HepG2 (cell line): ENCODE measurements at regions not wholly inside any gene's neighbourhood (a gene's known extent, or its start where the extent isn't known, plus 50 kb on each side); places are given as distances from the start of the nearest gene placed in this dataset.

Source experiments
- ATAC-seq: fragments of 200-7000 bp; cut with Tn5 transposase; 3 replicates; pipeline ENCODE4 v1.9.1; 2020; ENCODE audit warnings: mild to moderate bottlenecking, moderate library complexity
- BruUV-seq: library from RNA; stranded (reverse); fragments of 400-500 nt; replicated peaks from 2 replicates; lab custom pipeline; 2021; lab: Mats Ljungman, UMichigan
- CTCF ChIA-PET: fragments of 300-600 bp; formaldehyde crosslinking; extraction: SDS; loops from one replicate; lab custom pipeline; 2021; ENCODE audit warnings: low total read pairs, inconsistent platforms, low intra/inter-chr PET ratio; lab: Yijun Ruan, JAX
- POLR2A ChIA-PET: fragments of 350-600 bp; sonication (Branson Sonifier 250); formaldehyde crosslinking; loops from one replicate; lab custom pipeline; 2020; ENCODE audit warnings: antibody characterized with exemption, inconsistent platforms; lab: Yijun Ruan, JAX
- DNase-seq: peaks from one replicate; pipeline ENCODE4 v3.0.0-alpha.2; 2015; ENCODE audit warnings: low spot score
- FAIRE-seq: peaks from 3 replicates; lab custom pipeline; 2011; peaks lifted over from hg19 to GRCh38; lab: Jason Lieb, UNC
- H2AFZ ChIP-seq: one replicate; pipeline ENCODE4 v1.6.1; 2011; ENCODE audit warnings: low read length, inconsistent platforms
- H3K27ac ChIP-seq: fragments of 300-600 bp; 3 replicates; pipeline ENCODE4 v1.8.0; 2011; ENCODE audit warnings: mixed run types, mild to moderate bottlenecking, mixed read lengths, low read length, inconsistent platforms; ENCODE audit not compliant: insufficient read depth; ENCODE audit errors: extremely low read length
- H3K27me3 ChIP-seq, 2 experiments: fragments of 200-600 bp in 1 of 2; 2 replicates in 1 of 2; 3 replicates in 1 of 2; pipeline versions ENCODE4 v1.6.0 to v1.8.0; 2011; ENCODE audit warnings: low read length in 2 of 2, mild to moderate bottlenecking in 2 of 2, moderate library complexity in 2 of 2, inconsistent platforms in 1 of 2; ENCODE audit not compliant: insufficient read depth in 2 of 2, control insufficient read depth in 1 of 2
- H3K36me3 ChIP-seq, 2 experiments: fragments of 200-600 bp in 1 of 2; replicated peaks in 1 of 2; 2 replicates in 1 of 2; 3 replicates in 1 of 2; pipeline versions ENCODE4 v1.5.1 to v1.8.0; 2011; ENCODE audit warnings: low read length in 2 of 2, inconsistent platforms in 1 of 2; ENCODE audit not compliant: insufficient read depth in 2 of 2, control insufficient read depth in 1 of 2
- H3K4me1 ChIP-seq: 2 replicates; pipeline ENCODE4 v1.5.1; 2012; ENCODE audit warnings: low read length, inconsistent platforms; ENCODE audit not compliant: insufficient read depth
- H3K4me2 ChIP-seq: 2 replicates; pipeline ENCODE4 v1.6.0; 2011; ENCODE audit warnings: low read depth, low read length, inconsistent platforms
- H3K4me3 ChIP-seq, 3 experiments: fragments of 200-600 bp in 1 of 3; sonication (generic), shearing (Covaris generic) in 1 of 3; replicated peaks in 1 of 3; 2 replicates each; pipeline ENCODE4 v1.5.1; 2011 to 2016; ENCODE audit warnings: low read length in 3 of 3, inconsistent platforms in 2 of 3, low read depth in 2 of 3, mild to moderate bottlenecking in 2 of 3, control low read depth in 1 of 3, mixed read lengths in 1 of 3; ENCODE audit not compliant: insufficient read depth in 1 of 3
- H3K79me2 ChIP-seq: one replicate; pipeline ENCODE4 v1.6.1; 2011; ENCODE audit warnings: low read length, inconsistent platforms; ENCODE audit not compliant: insufficient read depth
- H3K9ac ChIP-seq: 2 replicates; pipeline ENCODE4 v1.6.0; 2011; ENCODE audit warnings: mild to moderate bottlenecking, low read depth, low read length, inconsistent platforms; ENCODE audit not compliant: insufficient read depth
- H3K9me3 ChIP-seq: 2 replicates; pipeline ENCODE4 v1.5.1; 2012; ENCODE audit warnings: mild to moderate bottlenecking, low read length
- H4K20me1 ChIP-seq: 2 replicates; pipeline ENCODE4 v1.6.0; 2011; ENCODE audit warnings: inconsistent platforms, mild to moderate bottlenecking, low read length, moderate library complexity; ENCODE audit not compliant: insufficient read depth
- ATF7 ChIP-seq, 2 experiments: fragments of 450-650 bp in 1 of 2; sonication (generic) in 1 of 2; formaldehyde crosslinking in 1 of 2; IDR thresholded peaks; 2 replicates each; pipeline versions ENCODE4 v1.4.0 to v1.6.1; 2016 to 2020; ENCODE audit warnings: antibody characterized with exemption in 1 of 2, mild to moderate bottlenecking in 1 of 2, missing genetic modification reagents in 1 of 2
- ATF7-NPFF ChIP-seq: sonication (generic); formaldehyde crosslinking; IDR thresholded peaks from 2 replicates; pipeline ENCODE4 v1.8.1; 2023; ENCODE audit warnings: mild to moderate bottlenecking, low read depth, missing genetic modification reagents, moderate library complexity
- DMAP1 ChIP-seq: IDR thresholded peaks from 2 replicates; pipeline ENCODE4 v1.6.1; 2016
- DRAP1 ChIP-seq: IDR thresholded peaks from 2 replicates; pipeline ENCODE4 v1.6.1; 2016; ENCODE audit warnings: missing genetic modification reagents, missing compliant biosample characterization
- EED ChIP-seq: sonication (generic); formaldehyde crosslinking; IDR thresholded peaks from 2 replicates; pipeline ENCODE4 v1.5.0; 2020; ENCODE audit warnings: mild to moderate bottlenecking, missing genetic modification reagents
- GATAD2A ChIP-seq: IDR thresholded peaks from 2 replicates; pipeline ENCODE4 v1.6.1; 2016
- IKZF1 ChIP-seq: fragments of 450-650 bp; IDR thresholded peaks from 2 replicates; pipeline ENCODE4 v1.7.1; 2016
- JDP2 ChIP-seq: sonication (generic); formaldehyde crosslinking; IDR thresholded peaks from 2 replicates; pipeline ENCODE4 v1.8.1; 2022; ENCODE audit warnings: missing genetic modification reagents, borderline replicate concordance
- JUND ChIP-seq: sonication (generic); formaldehyde crosslinking; IDR thresholded peaks from 2 replicates; pipeline ENCODE4 v1.8.0; 2022; ENCODE audit warnings: mild to moderate bottlenecking, missing genetic modification reagents
- KDM5B ChIP-seq: sonication (generic); formaldehyde crosslinking; IDR thresholded peaks from 2 replicates; pipeline ENCODE4 v1.4.0; 2020; ENCODE audit warnings: missing genetic modification reagents, mild to moderate bottlenecking, borderline replicate concordance
- SAP130 ChIP-seq: IDR thresholded peaks from 2 replicates; pipeline ENCODE4 v1.6.1; 2016; ENCODE audit warnings: low read depth
- SIX1 ChIP-seq: sonication (generic); formaldehyde crosslinking; IDR thresholded peaks from 2 replicates; pipeline ENCODE4 v1.4.0; 2020; ENCODE audit warnings: missing genetic modification reagents, borderline replicate concordance
- ZC3H4 ChIP-seq: sonication (generic); formaldehyde crosslinking; IDR thresholded peaks from 2 replicates; pipeline ENCODE4 v1.4.0; 2020; ENCODE audit warnings: missing genetic modification reagents, borderline replicate concordance
- ZNF253 ChIP-seq: sonication (generic); formaldehyde crosslinking; IDR thresholded peaks from 2 replicates; pipeline ENCODE4 v1.8.0; 2022; ENCODE audit warnings: mild to moderate bottlenecking, missing genetic modification reagents, borderline replicate concordance
- ZNF543 ChIP-seq: sonication (generic); formaldehyde crosslinking; IDR thresholded peaks from 2 replicates; pipeline ENCODE4 v1.4.0; 2020; ENCODE audit warnings: mild to moderate bottlenecking, missing genetic modification reagents
- ZUFSP ChIP-seq: sonication (generic); formaldehyde crosslinking; IDR thresholded peaks from 2 replicates; pipeline ENCODE4 v1.9.0; 2021; ENCODE audit warnings: missing genetic modification reagents, mild to moderate bottlenecking, borderline replicate concordance
- WGBS: methylation state at CpG from one replicate; pipeline ENCODE4 v1.1.6; 2017; ENCODE audit warnings: low lambda C conversion rate; 5-methylcytosine and 5-hydroxymethylcytosine counted together
- in situ Hi-C: cut with HindIII; loops from 2 replicates; pipeline ENCODE4 v1.10.0; 2017; ENCODE audit warnings: low pct_unique_long_range_greater_than_20kb; ENCODE audit not compliant: extremely low pct_ligation_motif_present
- intact Hi-C: fragments of 100-400 bp; cut with micrococcal nuclease; formaldehyde crosslinking; loops from one replicate; pipeline ENCODE4 v1.10.0; 2022; ENCODE audit not compliant: unreplicated experiment
- TF ChIP-seq, protein P1 (sequence below): IDR thresholded peaks from 2 replicates; pipeline ENCODE4 v1.6.1; 2016; ENCODE audit warnings: missing compliant biosample characterization, missing genetic modification reagents, borderline replicate concordance
- TF ChIP-seq, protein P2 (sequence below): sonication (generic); formaldehyde crosslinking; IDR thresholded peaks from 2 replicates; pipeline ENCODE4 v1.4.0; 2020; ENCODE audit warnings: missing genetic modification reagents
- TF ChIP-seq, protein P3 (sequence below): sonication (generic); formaldehyde crosslinking; conservative IDR thresholded peaks from 2 replicates; pipeline ENCODE4 v1.8.0; 2022; ENCODE audit warnings: missing genetic modification reagents

- TF ChIP-seq ZUFSP (no peak), JUND (CRISPR knock-in tag) (no peak)
- TF ChIP-seq, protein P1, sequence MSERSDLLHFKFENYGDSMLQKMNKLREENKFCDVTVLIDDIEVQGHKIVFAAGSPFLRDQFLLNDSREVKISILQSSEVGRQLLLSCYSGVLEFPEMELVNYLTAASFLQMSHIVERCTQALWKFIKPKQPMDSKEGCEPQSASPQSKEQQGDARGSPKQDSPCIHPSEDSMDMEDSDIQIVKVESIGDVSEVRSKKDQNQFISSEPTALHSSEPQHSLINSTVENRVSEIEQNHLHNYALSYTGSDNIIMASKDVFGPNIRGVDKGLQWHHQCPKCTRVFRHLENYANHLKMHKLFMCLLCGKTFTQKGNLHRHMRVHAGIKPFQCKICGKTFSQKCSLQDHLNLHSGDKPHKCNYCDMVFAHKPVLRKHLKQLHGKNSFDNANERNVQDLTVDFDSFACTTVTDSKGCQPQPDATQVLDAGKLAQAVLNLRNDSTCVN (CRISPR knock-in tag), result no peak
- TF ChIP-seq, protein P2, sequence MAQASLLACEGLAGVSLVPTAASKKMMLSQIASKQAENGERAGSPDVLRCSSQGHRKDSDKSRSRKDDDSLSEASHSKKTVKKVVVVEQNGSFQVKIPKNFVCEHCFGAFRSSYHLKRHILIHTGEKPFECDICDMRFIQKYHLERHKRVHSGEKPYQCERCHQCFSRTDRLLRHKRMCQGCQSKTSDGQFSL (CRISPR knock-in tag), result no peak
These were observed 96.5 kb downstream of the KCNA5 start (continued) for GRCh38 chr12:5140190-5140589.

DNA sequence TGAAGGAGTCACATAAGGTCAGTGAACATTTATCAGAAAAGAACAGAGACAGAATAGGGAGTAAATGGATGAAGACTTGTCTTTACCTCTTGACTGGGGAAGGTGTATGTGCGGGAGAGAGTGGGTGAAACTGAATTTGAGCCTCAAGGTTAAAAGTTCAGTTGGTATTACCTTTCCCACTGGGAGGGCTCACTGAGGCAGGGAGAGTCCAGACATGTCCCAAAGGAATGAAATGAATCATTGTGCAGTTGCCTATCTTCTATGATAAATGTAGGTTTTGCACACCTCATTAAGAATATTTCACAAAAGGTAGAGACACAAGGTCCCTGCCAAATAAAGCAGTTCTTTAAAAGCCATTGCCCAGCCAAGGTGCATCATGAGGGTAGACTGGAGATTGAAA lies 105.2 kb downstream of the KCNA5 start:
- FAIRE-seq, result no peak
- H3K4me2 ChIP-seq, result no peak overlapping the region
- CTCF ChIA-PET, result no interaction called here
- no peak for DNase-seq
- H2AFZ ChIP-seq, result no peak overlapping the region
- H3K9me3 ChIP-seq, result no peaks in the 10 kb centered on the region
- no TSS peak for BruUV-seq
- in situ Hi-C loops (no loop called here), intact Hi-C loops (no loop called here)
- H3K4me1 ChIP-seq, result no peaks in the 10 kb centered on the region
- ATAC-seq, result no peak
- no peaks in the 10 kb centered on the region for H4K20me1 ChIP-seq
- POLR2A ChIA-PET, result no interaction called here
- WGBS, result 0% methylated on average over 1 of the region's 1 CpG
- no peaks in the 10 kb centered on the region for H3K79me2 ChIP-seq
- H3K9ac ChIP-seq, result no peak overlapping the region
- no peaks in the 10 kb centered on the region for H3K36me3 ChIP-seq
- peaks cover 0 to 6% of the 10 kb centered on the region in 2 experiments; a peak in 2 of 5 replicates for H3K27me3 ChIP-seq
- no peak overlapping the region for H3K27ac ChIP-seq
- no peak overlapping the region for H3K4me3 ChIP-seq
- TF ChIP-seq GATAD2A (CRISPR knock-in tag) (no peak), DMAP1 (CRISPR knock-in tag) (no peak), ATF7 (IDR thresholded peaks at IDR 0.05) (no peak), ATF7 (CRISPR knock-in tag; IDR thresholded peaks at IDR 0.05) (no peak), KDM5B (CRISPR knock-in tag) (no peak), DRAP1 (CRISPR knock-in tag) (no peak), SAP130 (CRISPR knock-in tag) (no peak), IKZF1 (no peak), ZNF253 (CRISPR knock-in tag) (no peak), JDP2 (CRISPR knock-in tag) (no peak), ZNF543 (CRISPR knock-in tag) (no peak), ZC3H4 (CRISPR knock-in tag) (no peak), SIX1 (CRISPR knock-in tag) (no peak), EED (CRISPR knock-in tag) (no peak), ATF7-NPFF (no peak)
- TF ChIP-seq, protein P3, sequence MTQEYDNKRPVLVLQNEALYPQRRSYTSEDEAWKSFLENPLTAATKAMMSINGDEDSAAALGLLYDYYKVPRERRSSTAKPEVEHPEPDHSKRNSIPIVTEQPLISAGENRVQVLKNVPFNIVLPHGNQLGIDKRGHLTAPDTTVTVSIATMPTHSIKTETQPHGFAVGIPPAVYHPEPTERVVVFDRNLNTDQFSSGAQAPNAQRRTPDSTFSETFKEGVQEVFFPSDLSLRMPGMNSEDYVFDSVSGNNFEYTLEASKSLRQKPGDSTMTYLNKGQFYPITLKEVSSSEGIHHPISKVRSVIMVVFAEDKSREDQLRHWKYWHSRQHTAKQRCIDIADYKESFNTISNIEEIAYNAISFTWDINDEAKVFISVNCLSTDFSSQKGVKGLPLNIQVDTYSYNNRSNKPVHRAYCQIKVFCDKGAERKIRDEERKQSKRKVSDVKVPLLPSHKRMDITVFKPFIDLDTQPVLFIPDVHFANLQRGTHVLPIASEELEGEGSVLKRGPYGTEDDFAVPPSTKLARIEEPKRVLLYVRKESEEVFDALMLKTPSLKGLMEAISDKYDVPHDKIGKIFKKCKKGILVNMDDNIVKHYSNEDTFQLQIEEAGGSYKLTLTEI (CRISPR knock-in tag), result no peak
